ENCODE measurements at regions not wholly inside any gene's neighbourhood (a gene's known extent, or its start where the extent isn't known, plus 50 kb on each side); places are given as distances from the start of the nearest gene placed in this dataset.

- Histone ChIP-seq H3K36me3 (replicated peaks; ENCODE audit: low read depth, low read length) (no peaks in the 10 kb centered on the region), H3K4me3 (ENCODE audit: low read length) (no peak overlapping the region), H3K27me3 (ENCODE audit: low read depth, low read length) (no peaks in the 10 kb centered on the region), H3K9ac (ENCODE audit: low read length) (no peak overlapping the region), H4K20me1 (ENCODE audit: insufficient read depth, low read length) (no peaks in the 10 kb centered on the region), H2AFZ (ENCODE audit: low read depth, low read length) (no peak overlapping the region), H3K9me3 (ENCODE audit: insufficient read depth, low read length) (no peaks in the 10 kb centered on the region), H3K79me2 (ENCODE audit: low read length) (no peaks in the 10 kb centered on the region), H3K4me2 (ENCODE audit: low read length) (no peak overlapping the region), H3K27ac (ENCODE audit: low read length) (no peak overlapping the region), H3K4me1 (ENCODE audit: low read length) (no peaks in the 10 kb centered on the region)
- TF ChIP-seq CTCF (IDR thresholded peaks at IDR 0.05; ENCODE audit: low read depth, low read length) (no peak), EZH2phosphoT487 (IDR thresholded peaks at IDR 0.05; ENCODE audit: low read depth) (no peak)
Measured at GRCh38 chr6:80465513-80465912, 359.0 kb downstream of the BCKDHB start.

DNA sequence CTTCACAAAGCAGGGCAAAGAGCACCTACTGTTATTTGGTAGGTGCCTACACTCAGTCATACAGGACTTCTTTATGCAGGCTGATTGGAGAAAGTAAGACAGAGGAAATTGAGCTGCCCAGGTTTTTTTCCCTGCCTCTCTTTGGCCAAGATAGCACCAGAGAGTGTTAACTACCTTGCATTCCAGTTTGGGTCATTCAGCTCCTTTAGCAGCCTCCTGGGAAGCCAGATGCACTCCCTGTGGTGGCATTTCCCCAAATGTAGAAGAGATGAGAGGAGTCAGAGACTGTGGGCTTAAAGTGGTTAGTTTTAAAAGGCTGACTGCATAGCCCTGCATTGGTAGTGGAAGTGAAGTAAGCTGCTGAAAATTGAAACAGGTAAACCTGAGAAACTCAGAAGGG, 358.4 kb downstream of the BCKDHB start:
- H3K9me3 ChIP-seq (ENCODE audit: insufficient read depth, low read length), result no peaks in the 10 kb centered on the region
- H3K27ac ChIP-seq (ENCODE audit: low read length), result no peak overlapping the region
- H3K27me3 ChIP-seq (ENCODE audit: low read depth, low read length), result no peaks in the 10 kb centered on the region
- no peaks in the 10 kb centered on the region for H3K36me3 ChIP-seq (replicated peaks; ENCODE audit: low read depth, low read length)
- H3K4me1 ChIP-seq (ENCODE audit: low read length), result no peaks in the 10 kb centered on the region
- H4K20me1 ChIP-seq (ENCODE audit: insufficient read depth, low read length), result no peaks in the 10 kb centered on the region
- no peak overlapping the region for H3K9ac ChIP-seq (ENCODE audit: low read length)
- TF ChIP-seq EZH2phosphoT487 (IDR thresholded peaks at IDR 0.05; ENCODE audit: low read depth) (no peak), CTCF (IDR thresholded peaks at IDR 0.05; ENCODE audit: low read depth, low read length) (no peak)
- H3K4me3 ChIP-seq (ENCODE audit: low read length), result no peak overlapping the region
- no peak overlapping the region for H2AFZ ChIP-seq (ENCODE audit: low read depth, low read length)
- no peak overlapping the region for H3K4me2 ChIP-seq (ENCODE audit: low read length)
- no peaks in the 10 kb centered on the region for H3K79me2 ChIP-seq (ENCODE audit: low read length)

DNA sequence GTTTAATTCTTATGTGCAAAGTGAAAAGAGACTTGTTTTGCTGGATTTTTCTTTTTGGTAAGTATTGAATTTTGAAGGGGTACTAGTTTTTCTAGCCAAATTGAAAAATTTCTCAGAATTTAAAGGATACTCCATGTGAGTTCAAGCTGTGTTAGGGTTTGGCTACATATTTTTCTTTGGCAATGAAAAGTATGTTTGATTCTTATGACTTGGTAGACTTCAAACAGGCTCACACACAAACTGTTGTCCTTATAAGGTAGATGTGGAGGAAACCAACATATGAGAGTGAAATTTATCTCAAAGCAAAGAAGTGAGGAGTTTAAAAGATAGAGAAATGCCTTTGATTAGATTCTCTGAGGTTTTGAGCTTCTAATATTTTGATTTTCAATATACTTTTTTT, 356.7 kb downstream of the BCKDHB start:
- no peak overlapping the region for H3K4me2 ChIP-seq (ENCODE audit: low read length)
- no peak for TF ChIP-seq CTCF (IDR thresholded peaks at IDR 0.05; ENCODE audit: low read depth, low read length)
- no peak for TF ChIP-seq EZH2phosphoT487 (IDR thresholded peaks at IDR 0.05; ENCODE audit: low read depth)
- no peaks in the 10 kb centered on the region for H3K9me3 ChIP-seq (ENCODE audit: insufficient read depth, low read length)
- no peaks in the 10 kb centered on the region for H3K36me3 ChIP-seq (replicated peaks; ENCODE audit: low read depth, low read length)
- no peaks in the 10 kb centered on the region for H4K20me1 ChIP-seq (ENCODE audit: insufficient read depth, low read length)
- no peaks in the 10 kb centered on the region for H3K27me3 ChIP-seq (ENCODE audit: low read depth, low read length)
- H3K27ac ChIP-seq (ENCODE audit: low read length), result no peak overlapping the region
- no peaks in the 10 kb centered on the region for H3K4me1 ChIP-seq (ENCODE audit: low read length)
- H3K9ac ChIP-seq (ENCODE audit: low read length), result no peak overlapping the region
- H2AFZ ChIP-seq (ENCODE audit: low read depth, low read length), result no peak overlapping the region
- no peaks in the 10 kb centered on the region for H3K79me2 ChIP-seq (ENCODE audit: low read length)
- H3K4me3 ChIP-seq (ENCODE audit: low read length), result no peak overlapping the region

GRCh38 chr6:80460257-80460865, 353.9 kb downstream of the BCKDHB start:
- no peak overlapping the region for H3K27ac ChIP-seq (ENCODE audit: low read length)
- H3K27me3 ChIP-seq (ENCODE audit: low read depth, low read length), result no peaks in the 10 kb centered on the region
- no peak overlapping the region for H3K4me3 ChIP-seq (ENCODE audit: low read length)
- H3K79me2 ChIP-seq (ENCODE audit: low read length), result no peaks in the 10 kb centered on the region
- no peak overlapping the region for H3K9ac ChIP-seq (ENCODE audit: low read length)
- H3K36me3 ChIP-seq (replicated peaks; ENCODE audit: low read depth, low read length), result no peaks in the 10 kb centered on the region
- no peaks in the 10 kb centered on the region for H3K9me3 ChIP-seq (ENCODE audit: insufficient read depth, low read length)
- TF ChIP-seq EZH2phosphoT487 (IDR thresholded peaks at IDR 0.05; ENCODE audit: low read depth) (no peak), CTCF (IDR thresholded peaks at IDR 0.05; ENCODE audit: low read depth, low read length) (no peak)
- no peak overlapping the region for H2AFZ ChIP-seq (ENCODE audit: low read depth, low read length)
- no peak overlapping the region for H3K4me2 ChIP-seq (ENCODE audit: low read length)
- no peaks in the 10 kb centered on the region for H4K20me1 ChIP-seq (ENCODE audit: insufficient read depth, low read length)
- no peaks in the 10 kb centered on the region for H3K4me1 ChIP-seq (ENCODE audit: low read length)
